SK-N-SH (cell line): ENCODE measurements at regions not wholly inside any gene's neighbourhood (a gene's known extent, or its start where the extent isn't known, plus 50 kb on each side); places are given as distances from the start of the nearest gene placed in this dataset.

Experiments used
- CTCF ChIA-PET: fragments of 300-600, 350-600 bp; formaldehyde crosslinking; extraction: SDS; loops from one replicate; lab custom pipeline; 2021; lab: Yijun Ruan, JAX
- POLR2A ChIA-PET: fragments of 350-600 bp; sonication (Branson Sonifier 250); formaldehyde crosslinking; extraction: SDS; loops from one replicate; lab custom pipeline; 2020; ENCODE audit warnings: antibody characterized with exemption, inconsistent platforms; lab: Yijun Ruan, JAX
- DNase-seq: peaks from one replicate; pipeline ENCODE4 v3.0.0; 2012
- H2AFZ ChIP-seq: fragments of 200-600 bp; sonication (generic); 2 replicates; pipeline ENCODE4 v1.8.1; 2016; ENCODE audit warnings: antibody characterized with exemption, mild to moderate bottlenecking, low read depth
- H3F3A ChIP-seq: fragments of 200-600 bp; sonication (generic); replicated peaks from 2 replicates; pipeline ENCODE3; 2016; ENCODE audit warnings: antibody characterized with exemption, mild to moderate bottlenecking; ENCODE audit not compliant: insufficient read depth
- H3K27ac ChIP-seq, 2 experiments: fragments of 200-500 bp in 1 of 2; fragments of 200-600 bp in 1 of 2; sonication (Bioruptor generic) in 1 of 2; sonication (generic), shearing (Covaris generic) in 1 of 2; 2 replicates each; pipeline versions ENCODE4 v1.5.1 to v1.6.1; 2014 to 2016; ENCODE audit warnings: low read depth in 2 of 2, inconsistent platforms in 1 of 2, low read length in 1 of 2, mild to moderate bottlenecking in 1 of 2, mixed read lengths in 1 of 2
- H3K27me3 ChIP-seq: fragments of 200-600 bp; sonication (generic), shearing (Covaris generic); 2 replicates; pipeline ENCODE4 v1.6.1; 2016; ENCODE audit warnings: mixed run types; ENCODE audit not compliant: insufficient read depth
- H3K36me3 ChIP-seq, 2 experiments: fragments of 200-500 bp in 1 of 2; fragments of 200-600 bp in 1 of 2; sonication (Bioruptor generic) in 1 of 2; sonication (generic) in 1 of 2; replicated peaks in 1 of 2; 2 replicates each; pipeline versions ENCODE3 to v1.5.1; 2014 to 2016; ENCODE audit warnings: low read length in 1 of 2, mild to moderate bottlenecking in 1 of 2; ENCODE audit not compliant: insufficient read depth in 2 of 2, control insufficient read depth in 1 of 2
- H3K4me1 ChIP-seq, 2 experiments: fragments of 200-500 bp in 1 of 2; fragments of 200-600 bp in 1 of 2; sonication (Bioruptor generic) in 1 of 2; sonication (generic), shearing (Covaris generic) in 1 of 2; 2 replicates each; pipeline versions ENCODE4 v1.5.1 to v1.6.1; 2014 to 2016; ENCODE audit warnings: low read depth in 1 of 2, low read length in 1 of 2, mixed run types in 1 of 2; ENCODE audit not compliant: insufficient read depth in 2 of 2, control insufficient read depth in 1 of 2
- H3K4me2 ChIP-seq: fragments of 200-600 bp; sonication (generic), shearing (Covaris generic); 2 replicates; pipeline ENCODE4 v1.6.1; 2017; ENCODE audit warnings: mixed run types
- H3K4me3 ChIP-seq, 2 experiments: fragments of 200-500 bp in 1 of 2; fragments of 200-600 bp in 1 of 2; sonication (Bioruptor generic) in 1 of 2; sonication (generic), shearing (Covaris generic) in 1 of 2; 2 replicates each; pipeline versions ENCODE4 v1.5.1 to v1.8.1; 2014 to 2016; ENCODE audit warnings: low read depth in 2 of 2, inconsistent platforms in 1 of 2, low read length in 1 of 2, mild to moderate bottlenecking in 1 of 2, mixed read lengths in 1 of 2, moderate library complexity in 1 of 2
- H3K79me2 ChIP-seq: fragments of 200-600 bp; sonication (generic); 2 replicates; pipeline ENCODE4 v1.8.1; 2017; ENCODE audit warnings: mild to moderate bottlenecking; ENCODE audit not compliant: insufficient read depth
- H3K9ac ChIP-seq: fragments of 200-600 bp; sonication (generic); 2 replicates; pipeline ENCODE4 v1.6.1; 2017; ENCODE audit warnings: mixed run types
- H3K9me2 ChIP-seq: fragments of 200-600 bp; sonication (generic); 2 replicates; pipeline ENCODE4 v1.6.1; 2017; ENCODE audit warnings: mixed run types
- H3K9me3 ChIP-seq: fragments of 200-600 bp; sonication (generic); 2 replicates; pipeline ENCODE4 v1.6.1; 2017; ENCODE audit warnings: mixed run types, mild to moderate bottlenecking, moderate library complexity
- H4K20me1 ChIP-seq: fragments of 200-600 bp; sonication (generic); 2 replicates; pipeline ENCODE4 v1.6.1; 2017; ENCODE audit warnings: mild to moderate bottlenecking, mixed run types; ENCODE audit not compliant: insufficient read depth
- CHD2 ChIP-seq: fragments of 150-350 bp; IDR thresholded peaks from 2 replicates; pipeline ENCODE4 v1.6.1; 2018; ENCODE audit warnings: low read length; ENCODE audit not compliant: partially characterized antibody
- ELF1 ChIP-seq: IDR thresholded peaks from 2 replicates; pipeline ENCODE4 v1.4.0; 2012
- EZH2phosphoT487 ChIP-seq: fragments of 200-600 bp; sonication (generic); IDR thresholded peaks from 2 replicates; pipeline ENCODE4 v1.6.1; 2017; ENCODE audit warnings: low read depth, mixed run types, mild to moderate bottlenecking, antibody characterized with exemption, moderate library complexity, borderline replicate concordance
- FOSL2 ChIP-seq: IDR thresholded peaks from 2 replicates; pipeline ENCODE4 v1.4.0; 2012; ENCODE audit warnings: low read depth, mild to moderate bottlenecking, moderate library complexity, borderline replicate concordance
- GABPA ChIP-seq: IDR thresholded peaks from 2 replicates; pipeline ENCODE4 v1.4.0; 2012; ENCODE audit warnings: low read depth, mild to moderate bottlenecking
- MXI1 ChIP-seq: IDR thresholded peaks from 2 replicates; pipeline ENCODE4 v1.6.1; 2012; ENCODE audit warnings: mild to moderate bottlenecking, low read depth, low read length, improper control_type of control experiment
- POLR2AphosphoS5 ChIP-seq: IDR thresholded peaks from 2 replicates; pipeline ENCODE4 v1.6.1; 2012; ENCODE audit warnings: low read depth, low read length
- RCOR1 ChIP-seq: fragments of 150-350 bp; IDR thresholded peaks from 2 replicates; pipeline ENCODE4 v1.6.1; 2017; ENCODE audit warnings: antibody characterized with exemption, low read length
- REST ChIP-seq: IDR thresholded peaks from 2 replicates; pipeline ENCODE4 v1.6.1; 2012; ENCODE audit warnings: mild to moderate bottlenecking, low read depth, low read length, moderate library complexity
- RFX5 ChIP-seq: IDR thresholded peaks from 2 replicates; pipeline ENCODE4 v1.6.1; 2012; ENCODE audit warnings: mild to moderate bottlenecking, improper control_type of control experiment, low read length
- SIN3A ChIP-seq: IDR thresholded peaks from 2 replicates; pipeline ENCODE4 v1.6.1; 2012; ENCODE audit warnings: low read depth, mild to moderate bottlenecking, low read length, moderate library complexity, borderline replicate concordance
- TCF12 ChIP-seq: IDR thresholded peaks from 2 replicates; pipeline ENCODE4 v1.4.0; 2012
- TEAD4 ChIP-seq: IDR thresholded peaks from 2 replicates; pipeline ENCODE4 v1.4.0; 2012; ENCODE audit warnings: mild to moderate bottlenecking, borderline replicate concordance; ENCODE audit not compliant: insufficient read depth
- USF1 ChIP-seq: IDR thresholded peaks from 2 replicates; pipeline ENCODE4 v1.4.0; 2012; ENCODE audit warnings: low read depth, borderline replicate concordance
- YY1 ChIP-seq: IDR thresholded peaks from 2 replicates; pipeline ENCODE4 v1.4.0; 2012; ENCODE audit warnings: low read depth, mild to moderate bottlenecking
- ZBTB33 ChIP-seq: IDR thresholded peaks from 2 replicates; pipeline ENCODE4 v1.4.0; 2012; ENCODE audit warnings: low read depth, borderline replicate concordance
- WGBS: methylation state at CpG from one replicate; pipeline ENCODE4 v1.1.6; 2017; ENCODE audit warnings: low lambda C conversion rate; 5-methylcytosine and 5-hydroxymethylcytosine counted together
- TF ChIP-seq, protein P1 (sequence below): fragments of 150-350 bp; IDR thresholded peaks from 2 replicates; pipeline ENCODE4 v1.6.1; 2017; ENCODE audit warnings: antibody characterized with exemption, low read length, low read depth, borderline replicate concordance

GRCh38 chr2:122545821-122546220 lies 790.4 kb downstream of the TSN start:
- H3K9me2 ChIP-seq, result no peaks in the 10 kb centered on the region
- H3F3A ChIP-seq, result no peaks in the 10 kb centered on the region
- no peaks in the 10 kb centered on the region for H3K4me1 ChIP-seq
- H3K79me2 ChIP-seq, result no peaks in the 10 kb centered on the region
- H3K27me3 ChIP-seq, result no peaks in the 10 kb centered on the region
- no peak overlapping the region for H3K27ac ChIP-seq
- H3K4me2 ChIP-seq, result no peak overlapping the region
- H3K4me3 ChIP-seq, result no peak overlapping the region
- DNase-seq, result no peak
- no peaks in the 10 kb centered on the region for H3K36me3 ChIP-seq
- TF ChIP-seq USF1, result no peak
- TF ChIP-seq REST, result no peak
- TF ChIP-seq ZBTB33, result no peak
- no peak for TF ChIP-seq POLR2AphosphoS5
- TF ChIP-seq GABPA, result no peak
- TF ChIP-seq TEAD4, result no peak
- no peak for TF ChIP-seq ELF1
- no peaks in the 10 kb centered on the region for H4K20me1 ChIP-seq
- ChIA-PET CTCF (no interaction called here), POLR2A (no interaction called here)
- H3K9ac ChIP-seq, result no peak overlapping the region
- H2AFZ ChIP-seq, result no peak overlapping the region
- H3K9me3 ChIP-seq, result no peaks in the 10 kb centered on the region
- WGBS, result 70% methylated on average over 4 of the region's 4 CpGs

GRCh38 chr2:122562775-122563174 lies 807.3 kb downstream of the TSN start:
- WGBS, result 33% methylated on average over 1 of the region's 1 CpG
- TF ChIP-seq, protein P1, sequence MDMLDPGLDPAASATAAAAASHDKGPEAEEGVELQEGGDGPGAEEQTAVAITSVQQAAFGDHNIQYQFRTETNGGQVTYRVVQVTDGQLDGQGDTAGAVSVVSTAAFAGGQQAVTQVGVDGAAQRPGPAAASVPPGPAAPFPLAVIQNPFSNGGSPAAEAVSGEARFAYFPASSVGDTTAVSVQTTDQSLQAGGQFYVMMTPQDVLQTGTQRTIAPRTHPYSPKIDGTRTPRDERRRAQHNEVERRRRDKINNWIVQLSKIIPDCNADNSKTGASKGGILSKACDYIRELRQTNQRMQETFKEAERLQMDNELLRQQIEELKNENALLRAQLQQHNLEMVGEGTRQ, result no peak
- TF ChIP-seq RCOR1 (no peak), TCF12 (no peak), ZBTB33 (no peak), YY1 (no peak), POLR2AphosphoS5 (no peak), EZH2phosphoT487 (no peak), FOSL2 (no peak), MXI1 (no peak), GABPA (no peak), SIN3A (no peak), CHD2 (no peak), RFX5 (no peak), USF1 (no peak)

More at GRCh38 chr2:122562775-122563174, 807.3 kb downstream of the TSN start:
- H3K9me3 ChIP-seq, result peaks cover 8% of the 10 kb centered on the region; the same call in 1 of the 2 replicates
- H3K9me2 ChIP-seq, result no peaks in the 10 kb centered on the region
- no peaks in the 10 kb centered on the region for H4K20me1 ChIP-seq
- DNase-seq, result no peak
- ChIA-PET POLR2A (no interaction called here), CTCF (interaction anchor here (1.2 kb wide), 1 partner anchor 31 kb away, joined by 4 read pairs; no protein-coding TSS in a partner anchor)
- H3K27me3 ChIP-seq, result no peaks in the 10 kb centered on the region
- H3K79me2 ChIP-seq, result no peaks in the 10 kb centered on the region
- no peak overlapping the region for H3K27ac ChIP-seq
- H3F3A ChIP-seq, result no peaks in the 10 kb centered on the region
- H2AFZ ChIP-seq, result no peak overlapping the region
- H3K4me3 ChIP-seq, result no peak overlapping the region
- H3K36me3 ChIP-seq, result no peaks in the 10 kb centered on the region
- H3K4me1 ChIP-seq, result no peaks in the 10 kb centered on the region
- H3K4me2 ChIP-seq, result no peak overlapping the region
- H3K9ac ChIP-seq, result no peak overlapping the region
